HepG2 (cell line): ENCODE measurements at regions not wholly inside any gene's neighbourhood (a gene's known extent, or its start where the extent isn't known, plus 50 kb on each side); places are given as distances from the start of the nearest gene placed in this dataset.

Source experiments
- CCAR2 ChIP-seq: fragments of 200-400 bp; formaldehyde crosslinking; optimal IDR thresholded peaks from 2 replicates; pipeline ENCODE3; 2018; ENCODE audit warnings: low read depth, mild to moderate bottlenecking, low read length, moderate library complexity
- REXO4 ChIP-seq: sonication (generic); formaldehyde crosslinking; IDR thresholded peaks from 2 replicates; pipeline ENCODE4 v1.8.0; 2022; ENCODE audit warnings: missing genetic modification reagents, mild to moderate bottlenecking, borderline replicate concordance
- SOX13 ChIP-seq, 3 experiments: fragments of 450-650 bp in 1 of 3; sonication (generic) in 1 of 3; formaldehyde crosslinking in 1 of 3; IDR thresholded peaks in 2 of 3; conservative IDR thresholded peaks in 1 of 3; 2 replicates each; pipeline versions ENCODE4 v1.5.0 to v1.6.1; 2016 to 2020; ENCODE audit warnings: antibody characterized with exemption in 1 of 3, mild to moderate bottlenecking in 1 of 3, missing compliant biosample characterization in 1 of 3, missing genetic modification reagents in 1 of 3, moderate library complexity in 1 of 3
- ZBTB20 ChIP-seq: sonication (generic); formaldehyde crosslinking; IDR thresholded peaks from 2 replicates; pipeline ENCODE4 v1.8.1; 2023; ENCODE audit warnings: missing genetic modification reagents, low read depth, mild to moderate bottlenecking, borderline replicate concordance
- ZEB1 ChIP-seq: IDR thresholded peaks from 2 replicates; pipeline ENCODE4 v1.6.1; 2012; ENCODE audit warnings: mild to moderate bottlenecking, low read depth, inconsistent platforms; ENCODE audit not compliant: insufficient replicate concordance
- ZHX2 ChIP-seq, 2 experiments: sonication (generic) in 1 of 2; formaldehyde crosslinking in 1 of 2; IDR thresholded peaks; 2 replicates each; pipeline versions ENCODE4 v1.6.1 to v1.9.0; 2014 to 2022; ENCODE audit warnings: antibody characterized with exemption in 1 of 2, borderline replicate concordance in 1 of 2, inconsistent platforms in 1 of 2, low read depth in 1 of 2, missing genetic modification reagents in 1 of 2
- ZNF367 ChIP-seq: sonication (generic); formaldehyde crosslinking; IDR thresholded peaks from 2 replicates; pipeline ENCODE4 v1.4.0; 2020; ENCODE audit warnings: missing genetic modification reagents, borderline replicate concordance
- ZNF569 ChIP-seq: sonication (generic); formaldehyde crosslinking; IDR thresholded peaks from 2 replicates; pipeline ENCODE4 v1.5.0; 2020; ENCODE audit warnings: mild to moderate bottlenecking, missing genetic modification reagents, moderate library complexity, borderline replicate concordance
- TF ChIP-seq, protein P1 (sequence below): sonication (generic); formaldehyde crosslinking; IDR thresholded peaks from 2 replicates; pipeline ENCODE4 v1.8.0; 2022; ENCODE audit warnings: missing genetic modification reagents, mild to moderate bottlenecking, moderate library complexity, borderline replicate concordance
- TF ChIP-seq, protein P2 (sequence below): sonication (generic); formaldehyde crosslinking; IDR thresholded peaks from 2 replicates; pipeline ENCODE4 v1.4.0; 2020; ENCODE audit warnings: mild to moderate bottlenecking, missing genetic modification reagents

DNA sequence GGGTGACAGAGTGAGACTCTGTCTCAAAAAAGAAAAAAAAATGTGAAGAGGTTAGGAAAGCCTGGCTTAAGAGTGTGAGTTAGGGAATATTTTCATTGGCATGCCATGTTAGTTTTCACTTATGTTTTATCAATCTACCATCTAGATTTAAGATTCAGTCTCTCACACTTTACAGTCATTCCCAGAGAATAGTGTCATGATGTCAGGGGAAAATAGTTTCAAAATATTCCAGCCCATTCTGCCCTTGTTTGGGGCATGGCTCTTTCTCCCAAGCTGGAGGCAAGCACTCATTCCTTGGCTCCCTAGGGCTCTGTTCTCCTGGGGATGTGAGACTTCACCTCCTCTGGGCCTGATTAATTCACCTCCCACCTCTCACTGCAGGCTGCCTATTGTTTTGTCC is 331.5 kb downstream of the CXCL12 start (continued):
- TF ChIP-seq ZHX2 (IDR thresholded peaks at IDR 0.05; ENCODE audit: low read depth) (no peak), ZHX2 (CRISPR knock-in tag; IDR thresholded peaks at IDR 0.05; ENCODE audit: borderline replicate concordance) (no peak), ZEB1 (no peak), ZBTB20 (CRISPR knock-in tag) (no peak), SOX13 (IDR thresholded peaks at IDR 0.05) (no peak), SOX13 (CRISPR knock-in tag; conservative IDR thresholded peaks at IDR 0.05 in 1 of 2, IDR thresholded peaks at IDR 0.05 in 1 of 2) (no peak), CCAR2 (no peak), ZNF569 (CRISPR knock-in tag) (no peak), REXO4 (CRISPR knock-in tag) (no peak), ZNF367 (CRISPR knock-in tag) (no peak)
- TF ChIP-seq, protein P1, sequence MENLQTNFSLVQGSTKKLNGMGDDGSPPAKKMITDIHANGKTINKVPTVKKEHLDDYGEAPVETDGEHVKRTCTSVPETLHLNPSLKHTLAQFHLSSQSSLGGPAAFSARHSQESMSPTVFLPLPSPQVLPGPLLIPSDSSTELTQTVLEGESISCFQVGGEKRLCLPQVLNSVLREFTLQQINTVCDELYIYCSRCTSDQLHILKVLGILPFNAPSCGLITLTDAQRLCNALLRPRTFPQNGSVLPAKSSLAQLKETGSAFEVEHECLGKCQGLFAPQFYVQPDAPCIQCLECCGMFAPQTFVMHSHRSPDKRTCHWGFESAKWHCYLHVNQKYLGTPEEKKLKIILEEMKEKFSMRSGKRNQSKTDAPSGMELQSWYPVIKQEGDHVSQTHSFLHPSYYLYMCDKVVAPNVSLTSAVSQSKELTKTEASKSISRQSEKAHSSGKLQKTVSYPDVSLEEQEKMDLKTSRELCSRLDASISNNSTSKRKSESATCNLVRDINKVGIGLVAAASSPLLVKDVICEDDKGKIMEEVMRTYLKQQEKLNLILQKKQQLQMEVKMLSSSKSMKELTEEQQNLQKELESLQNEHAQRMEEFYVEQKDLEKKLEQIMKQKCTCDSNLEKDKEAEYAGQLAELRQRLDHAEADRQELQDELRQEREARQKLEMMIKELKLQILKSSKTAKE (CRISPR knock-in tag) = no peak
- TF ChIP-seq, protein P2, sequence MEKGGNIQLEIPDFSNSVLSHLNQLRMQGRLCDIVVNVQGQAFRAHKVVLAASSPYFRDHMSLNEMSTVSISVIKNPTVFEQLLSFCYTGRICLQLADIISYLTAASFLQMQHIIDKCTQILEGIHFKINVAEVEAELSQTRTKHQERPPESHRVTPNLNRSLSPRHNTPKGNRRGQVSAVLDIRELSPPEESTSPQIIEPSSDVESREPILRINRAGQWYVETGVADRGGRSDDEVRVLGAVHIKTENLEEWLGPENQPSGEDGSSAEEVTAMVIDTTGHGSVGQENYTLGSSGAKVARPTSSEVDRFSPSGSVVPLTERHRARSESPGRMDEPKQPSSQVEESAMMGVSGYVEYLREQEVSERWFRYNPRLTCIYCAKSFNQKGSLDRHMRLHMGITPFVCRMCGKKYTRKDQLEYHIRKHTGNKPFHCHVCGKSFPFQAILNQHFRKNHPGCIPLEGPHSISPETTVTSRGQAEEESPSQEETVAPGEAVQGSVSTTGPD (CRISPR knock-in tag) = no peak
- TF ChIP-seq, all 625 proteins: peak for 0
